IMR-90 (cell line): ENCODE measurements at regions not wholly inside any gene's neighbourhood (a gene's known extent, or its start where the extent isn't known, plus 50 kb on each side); places are given as distances from the start of the nearest gene placed in this dataset.

Source experiments
- ATAC-seq: fragments of 200-7000 bp; cut with Tn5 transposase; 2 replicates; pipeline ENCODE4 v1.9.1; 2020; ENCODE audit warnings: low read depth, mild to moderate bottlenecking, moderate library complexity
- BruUV-seq: library from RNA; stranded (reverse); fragments of 400-500 nt; replicated peaks from 2 replicates; lab custom pipeline; 2021; lab: Mats Ljungman, UMichigan
- CTCF ChIA-PET: fragments of 300-600 bp; formaldehyde crosslinking; extraction: SDS; loops from one replicate; lab custom pipeline; 2021; ENCODE audit warnings: antibody characterized with exemption; lab: Yijun Ruan, JAX
- POLR2A ChIA-PET: fragments of 300-600 bp; sonication (Branson Sonifier 250); formaldehyde crosslinking; loops from one replicate; lab custom pipeline; 2022; ENCODE audit warnings: antibody characterized with exemption; ENCODE audit not compliant: unreplicated experiment; lab: Charles Lee
- DNase-seq: peaks from one replicate; pipeline ENCODE4 v3.0.0; 2013
- H2AFZ ChIP-seq: replicated peaks from 2 replicates; pipeline ENCODE3; 2013; ENCODE audit warnings: low read length, mild to moderate bottlenecking; ENCODE audit not compliant: poor library complexity
- H2AK5ac ChIP-seq: 2 replicates; pipeline ENCODE4 v1.6.1; 2013; ENCODE audit warnings: low read depth, low read length, inconsistent platforms
- H2AK9ac ChIP-seq: replicated peaks from 2 replicates; pipeline ENCODE3; 2013; ENCODE audit warnings: mild to moderate bottlenecking, low read depth, low read length, moderate library complexity; ENCODE audit not compliant: poor library complexity
- H2BK120ac ChIP-seq: 2 replicates; pipeline ENCODE4 v1.6.1; 2013; ENCODE audit warnings: low read depth, low read length, inconsistent platforms
- H2BK15ac ChIP-seq: 3 replicates; pipeline ENCODE4 v1.6.1; 2013; ENCODE audit warnings: low read depth, low read length, inconsistent platforms
- H2BK20ac ChIP-seq: 2 replicates; pipeline ENCODE4 v1.6.1; 2013; ENCODE audit warnings: low read depth, mild to moderate bottlenecking, inconsistent platforms, low read length, moderate library complexity
- H2BK5ac ChIP-seq: 2 replicates; pipeline ENCODE4 v1.6.1; 2013; ENCODE audit warnings: mild to moderate bottlenecking, low read depth, low read length, inconsistent platforms; ENCODE audit not compliant: poor library complexity, severe bottlenecking
- H3K14ac ChIP-seq: replicated peaks from 2 replicates; pipeline ENCODE4 v1.6.1; 2013; ENCODE audit warnings: low read depth, low read length, inconsistent platforms
- H3K18ac ChIP-seq: 2 replicates; pipeline ENCODE4 v1.6.1; 2013; ENCODE audit warnings: low read depth, low read length, control low read depth
- H3K23ac ChIP-seq: 2 replicates; pipeline ENCODE4 v1.6.1; 2013; ENCODE audit warnings: low read depth, low read length, inconsistent platforms
- H3K27ac ChIP-seq: 2 replicates; pipeline ENCODE4 v1.5.1; 2013; ENCODE audit warnings: mild to moderate bottlenecking, control low read depth, low read length; ENCODE audit not compliant: insufficient read depth
- H3K27me3 ChIP-seq: 2 replicates; pipeline ENCODE4 v1.6.1; 2013; ENCODE audit warnings: low read length; ENCODE audit not compliant: control insufficient read depth, insufficient read depth
- H3K36me3 ChIP-seq: 2 replicates; pipeline ENCODE4 v1.6.1; 2013; ENCODE audit warnings: low read length, mixed read lengths; ENCODE audit not compliant: control insufficient read depth, insufficient read depth
- H3K4ac ChIP-seq: 2 replicates; pipeline ENCODE4 v1.6.1; 2013; ENCODE audit warnings: low read depth, low read length, inconsistent platforms
- H3K4me1 ChIP-seq: 2 replicates; pipeline ENCODE4 v1.6.1; 2013; ENCODE audit warnings: low read length, mixed read lengths; ENCODE audit not compliant: control insufficient read depth, insufficient read depth
- H3K4me2 ChIP-seq: 2 replicates; pipeline ENCODE4 v1.6.1; 2013; ENCODE audit warnings: low read depth, mild to moderate bottlenecking, control low read depth, low read length, moderate library complexity
- H3K4me3 ChIP-seq: 2 replicates; pipeline ENCODE4 v1.5.1; 2013; ENCODE audit warnings: low read depth, mild to moderate bottlenecking, control low read depth, low read length, moderate library complexity; ENCODE audit not compliant: insufficient read depth
- H3K56ac ChIP-seq: 2 replicates; pipeline ENCODE4 v1.6.1; 2013; ENCODE audit warnings: low read length, inconsistent platforms; ENCODE audit not compliant: insufficient read depth; ENCODE audit errors: extremely low read depth
- H3K79me1 ChIP-seq, 2 experiments: 2 replicates each; pipeline ENCODE4 v1.6.1; 2013; ENCODE audit warnings: low read length in 2 of 2, inconsistent platforms in 1 of 2, low read depth in 1 of 2
- H3K9ac ChIP-seq: 2 replicates; pipeline ENCODE4 v1.6.1; 2013; ENCODE audit warnings: low read depth, low read length, control low read depth
- H3K9me1 ChIP-seq: 2 replicates; pipeline ENCODE4 v1.6.1; 2013; ENCODE audit warnings: low read length, inconsistent platforms; ENCODE audit not compliant: insufficient read depth
- H3K9me3 ChIP-seq: 2 replicates; pipeline ENCODE4 v1.6.1; 2013; ENCODE audit warnings: low read length; ENCODE audit not compliant: control insufficient read depth, insufficient read depth
- H4K20me1 ChIP-seq: 2 replicates; pipeline ENCODE4 v1.6.1; 2013; ENCODE audit warnings: low read length, inconsistent platforms; ENCODE audit not compliant: insufficient read depth
- H4K5ac ChIP-seq: 2 replicates; pipeline ENCODE4 v1.6.1; 2013; ENCODE audit warnings: mild to moderate bottlenecking, low read depth, low read length, control low read depth
- H4K8ac ChIP-seq, 2 experiments: 2 replicates each; pipeline ENCODE4 v1.6.1; 2013; ENCODE audit warnings: low read depth in 2 of 2, low read length in 2 of 2, control low read depth in 1 of 2, inconsistent platforms in 1 of 2
- H4K91ac ChIP-seq: 2 replicates; pipeline ENCODE4 v1.6.1; 2013; ENCODE audit warnings: low read depth, low read length, inconsistent platforms; ENCODE audit not compliant: insufficient read depth
- CEBPB ChIP-seq: IDR thresholded peaks from 2 replicates; pipeline ENCODE4 v1.6.1; 2012; ENCODE audit warnings: low read depth, low read length, improper control_type of control experiment
- MAFK ChIP-seq: IDR thresholded peaks from 2 replicates; pipeline ENCODE4 v1.6.1; 2012; ENCODE audit warnings: low read depth, low read length, improper control_type of control experiment
- MAZ ChIP-seq: IDR thresholded peaks from 2 replicates; pipeline ENCODE4 v1.6.1; 2012; ENCODE audit warnings: low read depth, mild to moderate bottlenecking, low read length, improper control_type of control experiment, moderate library complexity, borderline replicate concordance
- SMC3 ChIP-seq: fragments of 150-350 bp; IDR thresholded peaks from 2 replicates; pipeline ENCODE4 v1.6.1; 2016; ENCODE audit warnings: low read depth, mild to moderate bottlenecking, antibody characterized with exemption, low read length, moderate library complexity
- WGBS, 2 experiments: methylation state at CpG; one replicate each; pipeline versions ENCODE4 v1.1.5 to v1.1.7; 2013; ENCODE audit warnings: missing lambda C conversion rate in 2 of 2; ENCODE audit not compliant: insufficient read length in 1 of 2; ENCODE audit errors: extremely low coverage in 2 of 2; 5-methylcytosine and 5-hydroxymethylcytosine counted together
- dilution Hi-C: fragments of 300-500 bp; cut with HindIII; formaldehyde crosslinking; loops from one replicate; pipeline ENCODE4 v1.14.3; 2018; ENCODE audit warnings: low sequenced_read_pairs; ENCODE audit not compliant: unreplicated experiment
- in situ Hi-C: fragments of 300-500 bp; cut with MboI; formaldehyde crosslinking; loops from 3 replicates; pipeline ENCODE4 v1.14.3; 2019; ENCODE audit warnings: low sequenced_read_pairs, inconsistent platforms, mixed read lengths
- intact Hi-C: fragments of 100-400 bp; cut with micrococcal nuclease; formaldehyde crosslinking; loops from 2 replicates; pipeline ENCODE4 v1.10.0; 2022

DNA sequence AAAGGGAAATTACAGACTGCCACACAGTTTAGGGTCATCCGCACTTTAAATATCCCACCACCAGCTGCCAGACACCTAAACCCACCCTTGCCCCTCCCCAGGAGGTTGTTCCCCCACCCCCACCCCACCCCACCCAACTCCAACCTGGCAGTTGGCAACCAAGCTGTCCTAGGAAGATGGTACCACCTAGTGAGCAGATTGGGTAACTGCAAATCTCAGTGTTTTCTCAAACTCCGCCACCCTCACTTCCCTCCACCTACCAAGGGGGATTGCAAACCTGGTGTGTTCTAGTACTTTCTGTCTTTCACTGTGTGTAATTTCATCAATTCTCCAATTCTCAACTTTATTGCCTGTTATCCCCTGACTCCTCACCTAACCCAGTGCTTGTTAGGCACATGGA, 323.8 kb upstream of the IRX2 start:
- H3K9me3 ChIP-seq: peaks cover 39% of the 10 kb centered on the region
- H2AK9ac ChIP-seq: no peak overlapping the region
- H3K23ac ChIP-seq: no peak overlapping the region
- dilution Hi-C loops: no loop called here
- no CpG with 5 or more reads among the region's 2 CpGs for WGBS, 2 experiments
- H3K36me3 ChIP-seq: no peaks in the 10 kb centered on the region
- H2BK120ac ChIP-seq: no peak overlapping the region
- no peak overlapping the region for H3K27ac ChIP-seq
- no peak for ATAC-seq
- H3K4me3 ChIP-seq: no peak overlapping the region
- DNase-seq: no peak
- TF ChIP-seq SMC3 (no peak), MAFK (no peak), MAZ (no peak), CEBPB (no peak)
- no peaks in the 10 kb centered on the region for H3K79me1 ChIP-seq
- no peak overlapping the region for H3K4me2 ChIP-seq
- POLR2A ChIA-PET: no interaction called here
- no peaks in the 10 kb centered on the region for H4K20me1 ChIP-seq
- H2BK5ac ChIP-seq: no peak overlapping the region
- H3K56ac ChIP-seq: no peak overlapping the region
- H4K5ac ChIP-seq: no peak overlapping the region
- H3K4me1 ChIP-seq: no peaks in the 10 kb centered on the region
- in situ Hi-C loops: no loop called here
- H2BK15ac ChIP-seq: no peak overlapping the region
- CTCF ChIA-PET: no interaction called here
- H3K27me3 ChIP-seq: no peaks in the 10 kb centered on the region
- no peak overlapping the region for H4K91ac ChIP-seq
- no peaks in the 10 kb centered on the region for H3K9me1 ChIP-seq
- H3K18ac ChIP-seq: no peak overlapping the region
- H3K9ac ChIP-seq: no peak overlapping the region
- H3K14ac ChIP-seq: no peak overlapping the region
- no peak overlapping the region for H2BK20ac ChIP-seq
- H4K8ac ChIP-seq: no peak overlapping the region
- BruUV-seq: no TSS peak
- H3K4ac ChIP-seq: no peak overlapping the region
- intact Hi-C loops: no loop called here
- H2AK5ac ChIP-seq: no peak overlapping the region
- H2AFZ ChIP-seq: no peak overlapping the region
